Testis (tissue), 2 donors: ENCODE measurements at regions not wholly inside any gene's neighbourhood (a gene's known extent, or its start where the extent isn't known, plus 50 kb on each side); places are given as distances from the start of the nearest gene placed in this dataset.
"Not testable (repeated sequence)": the region's sequence is repeated elsewhere in the genome, so short reads cannot be mapped to it uniquely, and the experiment has no call there.

Experiments used
- DNase-seq: peaks from one replicate; pipeline ENCODE4 v3.0.0-alpha.2; 2019
- H3K27ac ChIP-seq, 2 donors: fragments of 200-600 bp; sonication (generic); one replicate each; pipeline ENCODE4 v1.5.1; 2019
- H3K27me3 ChIP-seq: fragments of 200-600 bp; sonication (generic); one replicate; pipeline ENCODE4 v1.5.1; 2019
- H3K36me3 ChIP-seq: fragments of 200-600 bp; sonication (generic); one replicate; pipeline ENCODE4 v1.5.1; 2017; ENCODE audit warnings: low read depth; ENCODE audit errors: missing control alignments
- H3K4me1 ChIP-seq: fragments of 200-600 bp; sonication (generic); one replicate; pipeline ENCODE4 v1.5.1; 2019
- H3K4me3 ChIP-seq, 2 donors: fragments of 200-600 bp; sonication (generic); one replicate each; pipeline ENCODE4 v1.5.1; 2017 to 2019
- H3K9me3 ChIP-seq: fragments of 200-600 bp; sonication (generic); one replicate; pipeline ENCODE4 v1.5.1; 2017
- CTCF ChIP-seq, 3 experiments: fragments of 450-650 bp in 2 of 3; fragments of 200-600 bp in 1 of 3; sonication (generic) in 1 of 3; IDR thresholded peaks; one replicate each; pipeline ENCODE4 v1.5.1; 2016 to 2019; ENCODE audit warnings: antibody characterized with exemption in 3 of 3, mild to moderate bottlenecking in 2 of 3, moderate library complexity in 1 of 3
- POLR2A ChIP-seq: fragments of 450-650 bp; IDR thresholded peaks from one replicate; pipeline ENCODE4 v1.6.1; 2017; ENCODE audit warnings: antibody characterized with exemption, mild to moderate bottlenecking, moderate library complexity
- WGBS, 2 donors: methylation state at CpG; one replicate each; pipeline ENCODE4 v1.1.5; 2018; 5-methylcytosine and 5-hydroxymethylcytosine counted together
- intact Hi-C: fragments of 100-400 bp; cut with DNase I; formaldehyde crosslinking; loops from one replicate; pipeline ENCODE4 v1.15.1; 2023; ENCODE audit warnings: low total_unique reads

GRCh38 chr17:13102477-13102876, 84.7 kb upstream of the ELAC2 start:
- no peaks in the 10 kb centered on the region for H3K4me1 ChIP-seq
- no peaks in the 10 kb centered on the region for H3K9me3 ChIP-seq
- H3K36me3 ChIP-seq, result no peaks in the 10 kb centered on the region
- TF ChIP-seq POLR2A (no peak), CTCF (IDR thresholded peaks at IDR 0.05) (no peak)
- no peak overlapping the region for H3K4me3 ChIP-seq
- no peak for DNase-seq
- intact Hi-C loops, result no loop called here
- no peaks in the 10 kb centered on the region for H3K27me3 ChIP-seq
- WGBS, 2 donors, result 56 to 67% methylated on average over 2 of the region's 2 CpGs
- H3K27ac ChIP-seq, result no peak overlapping the region

- 73 to 90% methylated on average over 9 of the region's 9 CpGs for WGBS, 2 donors
- no peaks in the 10 kb centered on the region for H3K36me3 ChIP-seq
- no peaks in the 10 kb centered on the region for H3K27me3 ChIP-seq
- H3K4me3 ChIP-seq, result no peak overlapping the region
- H3K9me3 ChIP-seq, result no peaks in the 10 kb centered on the region
- DNase-seq, result no peak
- intact Hi-C loops, result no loop called here
- H3K27ac ChIP-seq, result no peak overlapping the region
- TF ChIP-seq CTCF (IDR thresholded peaks at IDR 0.05), result no peak
- no peak for TF ChIP-seq POLR2A
- H3K4me1 ChIP-seq, result no peaks in the 10 kb centered on the region
Measured at GRCh38 chr17:13099926-13100325, 82.1 kb upstream of the ELAC2 start.

GRCh38 chr17:13099089-13099735, 81.4 kb upstream of the ELAC2 start:
- Histone ChIP-seq H3K27me3 (no peaks in the 10 kb centered on the region), H3K4me1 (no peaks in the 10 kb centered on the region), H3K9me3 (no peaks in the 10 kb centered on the region), H3K4me3 (no peak overlapping the region), H3K36me3 (no peaks in the 10 kb centered on the region), H3K27ac (no peak overlapping the region)
- intact Hi-C loops, result no loop called here
- TF ChIP-seq POLR2A (no peak), CTCF (IDR thresholded peaks at IDR 0.05) (no peak)
- DNase-seq, result no peak
- WGBS, 2 donors, result 76 to 78% methylated on average over 8 to 10 of the region's 10 CpGs

GRCh38 chr17:13096291-13096690, 78.5 kb upstream of the ELAC2 start:
- no peaks in the 10 kb centered on the region for H3K27me3 ChIP-seq
- H3K27ac ChIP-seq, result no peak overlapping the region
- no peak for DNase-seq
- no peak overlapping the region for H3K4me3 ChIP-seq
- TF ChIP-seq CTCF (IDR thresholded peaks at IDR 0.05), result no peak
- no peak for TF ChIP-seq POLR2A
- no peaks in the 10 kb centered on the region for H3K4me1 ChIP-seq
- H3K9me3 ChIP-seq, result no peaks in the 10 kb centered on the region
- intact Hi-C loops, result no loop called here
- WGBS, 2 donors, result 54 to 55% methylated on average over 3 of the region's 3 CpGs
- H3K36me3 ChIP-seq, result no peaks in the 10 kb centered on the region

- intact Hi-C loops, H3K4me1 ChIP-seq: not testable (repeated sequence)
- 82 to 88% methylated on average over 5 of the region's 5 CpGs for WGBS, 2 donors
Measured at GRCh38 chr17:13092010-13092409, 74.2 kb upstream of the ELAC2 start.

More at GRCh38 chr17:13092010-13092409, 74.2 kb upstream of the ELAC2 start:
- not testable (repeated sequence) for DNase-seq, H3K27me3 ChIP-seq, H3K4me3 ChIP-seq, H3K27ac ChIP-seq, H3K9me3 ChIP-seq, H3K36me3 ChIP-seq
